SHP77 (cell line): ENCODE measurements at regions not wholly inside any gene's neighbourhood (a gene's known extent, or its start where the extent isn't known, plus 50 kb on each side); places are given as distances from the start of the nearest gene placed in this dataset.
A peak's percentile ranks its signal among the peaks of the same experiment; 100 is the strongest.
"Not testable (repeated sequence)": the region's sequence is repeated elsewhere in the genome, so short reads cannot be mapped to it uniquely, and the experiment has no call there.

Experiments
- DNase-seq, 2 experiments: peaks; one replicate each; lab custom pipeline; 2025; lab: John Stamatoyannopoulos, UW

GRCh38 chr7:116340943-116341907, 130.9 kb downstream of the TES start:
- no peak for DNase-seq

- no peak for DNase-seq
These were observed 131.8 kb downstream of the TES start for GRCh38 chr7:116342125-116342524.

- DNase-seq, result no peak
These were observed 137.0 kb downstream of the TES start for GRCh38 chr7:116347151-116347832.

GRCh38 chr7:116348346-116348745, 138.0 kb downstream of the TES start:
- DNase-seq, result no peak

GRCh38 chr7:116351966-116352365, 141.6 kb downstream of the TES start:
- no peak for DNase-seq

GRCh38 chr7:116353647-116354046, 143.3 kb downstream of the TES start:
- DNase-seq, result peak; percentile 4 to 15

- DNase-seq, result no peak
These were observed 143.8 kb downstream of the TES start for GRCh38 chr7:116354171-116354545.

GRCh38 chr7:116354546-116355423, 144.4 kb downstream of the TES start:
- DNase-seq, result peak in 1 of 2 experiments; percentile 16

GRCh38 chr7:116355424-116355765, 144.1 kb upstream of the CAV2 start:
- no peak for DNase-seq

- DNase-seq, result no peak
These were observed 143.1 kb upstream of the CAV2 start for GRCh38 chr7:116356333-116356965.

- DNase-seq, result peak; percentile 21 to 41
These were observed 142.6 kb upstream of the CAV2 start for GRCh38 chr7:116356979-116357378.

- DNase-seq, result no peak
These were observed 141.5 kb upstream of the CAV2 start for GRCh38 chr7:116357781-116358670.

- no peak for DNase-seq
These were observed 137.8 kb upstream of the CAV2 start for GRCh38 chr7:116361767-116362166.

- no peak for DNase-seq
These were observed 135.7 kb upstream of the CAV2 start for GRCh38 chr7:116363637-116364432.

- no peak for DNase-seq
These were observed 135.1 kb upstream of the CAV2 start for GRCh38 chr7:116364469-116364868.

GRCh38 chr7:116365797-116366196, 133.7 kb upstream of the CAV2 start:
- DNase-seq, result no peak

GRCh38 chr7:116367171-116367813, 132.2 kb upstream of the CAV2 start:
- DNase-seq, result no peak

GRCh38 chr7:116368965-116369364, 130.6 kb upstream of the CAV2 start:
- DNase-seq, result no peak

GRCh38 chr7:116371536-116371935, 128.0 kb upstream of the CAV2 start:
- not testable (repeated sequence) for DNase-seq
